ENCODE measurements at regions not wholly inside any gene's neighbourhood (a gene's known extent, or its start where the extent isn't known, plus 50 kb on each side); places are given as distances from the start of the nearest gene placed in this dataset.

DNA sequence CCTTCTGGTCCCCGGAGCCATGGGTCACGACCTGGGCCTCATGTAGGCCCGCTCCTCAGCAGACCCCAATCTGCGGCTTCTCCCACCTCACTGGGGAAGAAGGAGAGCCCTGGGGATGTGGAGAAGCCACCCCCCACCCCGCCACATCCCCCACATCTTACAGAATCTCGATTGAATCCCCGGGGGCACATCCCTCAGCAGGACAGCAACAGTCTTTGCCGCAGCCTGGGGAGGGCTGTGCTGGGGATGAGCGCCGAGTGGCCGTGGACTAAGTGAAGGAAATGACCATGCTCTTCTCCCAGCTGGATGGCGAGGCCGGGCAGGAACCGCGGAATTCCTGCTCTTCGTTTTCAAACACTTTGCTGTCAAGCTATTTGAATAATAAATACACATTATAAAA, 169.0 kb upstream of the RTL1 start:
- Histone ChIP-seq H3K36me3 (ENCODE audit: control insufficient read depth in 4 of 4, insufficient read depth in 4 of 4, low read length in 4 of 4) (peaks cover 0 to 6% (median 0%) of the 10 kb centered on the region in 4 donors), H3K27ac (ENCODE audit: low read depth in 1 of 2, low read length in 1 of 2) (no peak overlapping the region), H3K27me3 (ENCODE audit: control insufficient read depth in 3 of 3, insufficient read depth in 3 of 3, low read length in 2 of 3) (peaks cover 0 to 14% (median 0%) of the 10 kb centered on the region in 3 donors), H3K4me1 (ENCODE audit: control insufficient read depth in 5 of 5, insufficient read depth in 5 of 5, low read length in 5 of 5) (peaks cover 0 to 38% (median 0%) of the 10 kb centered on the region in 5 donors), H3K4me3 (no peak overlapping the region), H3K9me3 (ENCODE audit: control insufficient read depth in 4 of 4, insufficient read depth in 3 of 4, low read length in 3 of 4) (no peaks in the 10 kb centered on the region), H3K9ac (ENCODE audit: insufficient read depth in 1 of 2, low read length in 2 of 2) (no peak overlapping the region)
- TF ChIP-seq, protein P1, sequence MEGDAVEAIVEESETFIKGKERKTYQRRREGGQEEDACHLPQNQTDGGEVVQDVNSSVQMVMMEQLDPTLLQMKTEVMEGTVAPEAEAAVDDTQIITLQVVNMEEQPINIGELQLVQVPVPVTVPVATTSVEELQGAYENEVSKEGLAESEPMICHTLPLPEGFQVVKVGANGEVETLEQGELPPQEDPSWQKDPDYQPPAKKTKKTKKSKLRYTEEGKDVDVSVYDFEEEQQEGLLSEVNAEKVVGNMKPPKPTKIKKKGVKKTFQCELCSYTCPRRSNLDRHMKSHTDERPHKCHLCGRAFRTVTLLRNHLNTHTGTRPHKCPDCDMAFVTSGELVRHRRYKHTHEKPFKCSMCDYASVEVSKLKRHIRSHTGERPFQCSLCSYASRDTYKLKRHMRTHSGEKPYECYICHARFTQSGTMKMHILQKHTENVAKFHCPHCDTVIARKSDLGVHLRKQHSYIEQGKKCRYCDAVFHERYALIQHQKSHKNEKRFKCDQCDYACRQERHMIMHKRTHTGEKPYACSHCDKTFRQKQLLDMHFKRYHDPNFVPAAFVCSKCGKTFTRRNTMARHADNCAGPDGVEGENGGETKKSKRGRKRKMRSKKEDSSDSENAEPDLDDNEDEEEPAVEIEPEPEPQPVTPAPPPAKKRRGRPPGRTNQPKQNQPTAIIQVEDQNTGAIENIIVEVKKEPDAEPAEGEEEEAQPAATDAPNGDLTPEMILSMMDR (IDR thresholded peaks at IDR 0.05; ENCODE audit: control extremely low read depth, extremely low read depth) = no peak
- peak in 1 of 3 donors; percentile 14 for DNase-seq
- no peak for ATAC-seq (ENCODE audit: insufficient read depth, low FRiP score)
- 80 to 81% methylated on average over 16 of the region's 16 CpGs for WGBS, 2 donors

DNA sequence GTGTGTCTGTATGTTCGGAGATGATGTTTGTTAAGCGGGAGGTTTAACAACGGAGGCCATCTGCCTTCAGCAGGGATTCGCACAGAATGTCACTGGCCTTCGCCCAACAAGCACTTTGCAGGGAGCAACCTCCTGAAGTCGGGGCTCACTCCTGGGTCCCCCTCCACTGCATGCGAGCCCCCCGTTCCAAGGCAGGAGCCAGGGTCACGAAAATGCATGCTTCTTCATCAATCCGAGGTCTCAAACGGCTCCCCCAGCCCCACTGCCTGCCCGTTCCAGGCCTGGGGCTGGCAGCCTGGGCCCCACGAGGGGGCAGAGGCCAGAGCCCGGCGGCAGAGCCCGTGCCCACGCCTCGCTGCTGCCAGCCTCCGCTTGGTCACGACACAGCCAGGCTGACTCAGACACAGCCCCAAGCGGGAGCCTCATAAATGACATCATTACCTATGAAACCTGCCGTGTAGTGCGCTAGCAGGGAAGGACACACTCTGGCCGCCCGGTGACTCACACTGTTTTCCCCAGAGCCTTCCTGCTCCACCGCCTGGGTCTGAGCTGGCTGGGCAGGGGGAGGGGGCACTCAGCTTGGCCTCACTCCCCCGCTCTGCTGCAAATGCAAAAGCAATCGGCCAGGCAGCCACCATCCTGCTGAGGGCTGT, 169.5 kb upstream of the RTL1 start:
- Histone ChIP-seq H3K27me3 (ENCODE audit: control insufficient read depth in 3 of 3, insufficient read depth in 3 of 3, low read length in 2 of 3) (peaks cover 0 to 17% (median 5%) of the 10 kb centered on the region in 3 donors), H3K27ac (ENCODE audit: low read depth in 1 of 2, low read length in 1 of 2) (no peak overlapping the region), H3K4me3 (no peak overlapping the region), H3K9me3 (ENCODE audit: control insufficient read depth in 4 of 4, insufficient read depth in 3 of 4, low read length in 3 of 4) (no peaks in the 10 kb centered on the region), H3K4me1 (ENCODE audit: control insufficient read depth in 5 of 5, insufficient read depth in 5 of 5, low read length in 5 of 5) (peaks cover 0 to 42% (median 0%) of the 10 kb centered on the region in 5 donors), H3K9ac (ENCODE audit: insufficient read depth in 1 of 2, low read length in 2 of 2) (no peak overlapping the region), H3K36me3 (ENCODE audit: control insufficient read depth in 4 of 4, insufficient read depth in 4 of 4, low read length in 4 of 4) (peaks cover 0 to 6% (median 0%) of the 10 kb centered on the region in 4 donors)
- DNase-seq (peak; percentile 27 to 48 (median 44)), ATAC-seq (ENCODE audit: insufficient read depth, low FRiP score) (peak; percentile 29)
- WGBS, 2 donors = 67% methylated on average over 28 of the region's 28 CpGs
- TF ChIP-seq, protein P1 (IDR thresholded peaks at IDR 0.05; ENCODE audit: control extremely low read depth, extremely low read depth) = no peak

DNA sequence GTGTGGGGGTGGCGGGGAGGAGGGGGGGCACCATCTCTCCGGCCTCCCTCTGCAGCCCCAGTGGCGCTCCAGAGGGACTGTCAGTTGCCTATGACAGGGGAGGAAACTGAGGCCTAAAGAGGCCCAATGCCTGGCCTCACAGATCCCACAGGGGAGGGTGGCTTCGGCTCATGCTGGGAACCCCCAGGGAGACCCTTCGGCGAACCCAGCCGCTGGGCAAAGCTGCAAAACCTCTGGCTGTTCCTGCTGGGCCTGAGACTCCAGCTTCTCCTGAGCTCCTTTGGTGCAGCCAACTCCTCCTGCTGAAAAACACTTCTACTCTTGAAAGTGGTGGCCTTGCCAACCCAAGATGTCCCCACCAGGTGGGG, 170.1 kb upstream of the RTL1 start:
- TF ChIP-seq, protein P1 (IDR thresholded peaks at IDR 0.05; ENCODE audit: control extremely low read depth, extremely low read depth) = no peak
- H3K9ac ChIP-seq (ENCODE audit: insufficient read depth in 1 of 2, low read length in 2 of 2) = no peak overlapping the region
- WGBS, 2 donors = 81 to 90% methylated on average over 7 of the region's 7 CpGs
- ATAC-seq (ENCODE audit: insufficient read depth, low FRiP score) = no peak
- no peak overlapping the region for H3K4me3 ChIP-seq
- peaks cover 0 to 6% (median 0%) of the 10 kb centered on the region in 4 donors for H3K36me3 ChIP-seq (ENCODE audit: control insufficient read depth in 4 of 4, insufficient read depth in 4 of 4, low read length in 4 of 4)
- no peak for DNase-seq
- H3K9me3 ChIP-seq (ENCODE audit: control insufficient read depth in 4 of 4, insufficient read depth in 3 of 4, low read length in 3 of 4) = no peaks in the 10 kb centered on the region
- H3K27ac ChIP-seq (ENCODE audit: low read depth in 1 of 2, low read length in 1 of 2) = no peak overlapping the region
- H3K27me3 ChIP-seq (ENCODE audit: control insufficient read depth in 3 of 3, insufficient read depth in 3 of 3, low read length in 2 of 3) = peaks cover 3 to 20% (median 6%) of the 10 kb centered on the region in 3 donors
- H3K4me1 ChIP-seq (ENCODE audit: control insufficient read depth in 5 of 5, insufficient read depth in 5 of 5, low read length in 5 of 5) = peaks cover 0 to 42% (median 0%) of the 10 kb centered on the region in 5 donors
